Trophoblast cell (in vitro differentiated cells and primary cell): ENCODE measurements at regions not wholly inside any gene's neighbourhood (a gene's known extent, or its start where the extent isn't known, plus 50 kb on each side); places are given as distances from the start of the nearest gene placed in this dataset.

Source experiments
- DNase-seq, 2 donors: peaks; one replicate each; pipeline ENCODE4 v3.0.0-alpha.2; 2016
- H2AFZ ChIP-seq: 2 replicates; pipeline ENCODE4 v1.6.1; 2013; ENCODE audit warnings: low read length, moderate library complexity, mild to moderate bottlenecking; ENCODE audit not compliant: insufficient read depth, poor library complexity
- H2AK5ac ChIP-seq: 2 replicates; pipeline ENCODE4 v1.6.1; 2013; ENCODE audit warnings: mild to moderate bottlenecking, low read length
- H2BK120ac ChIP-seq: 2 replicates; pipeline ENCODE4 v1.6.1; 2013; ENCODE audit warnings: low read length, mild to moderate bottlenecking, moderate library complexity; ENCODE audit not compliant: insufficient read depth, poor library complexity
- H2BK12ac ChIP-seq: 2 replicates; pipeline ENCODE4 v1.6.1; 2013; ENCODE audit warnings: mild to moderate bottlenecking, low read length, moderate library complexity
- H2BK5ac ChIP-seq: 2 replicates; pipeline ENCODE4 v1.6.1; 2013; ENCODE audit warnings: low read length, low read depth, moderate library complexity, mild to moderate bottlenecking; ENCODE audit not compliant: poor library complexity
- H3K14ac ChIP-seq: 2 replicates; pipeline ENCODE4 v1.6.1; 2013; ENCODE audit warnings: mild to moderate bottlenecking, low read length
- H3K18ac ChIP-seq: 2 replicates; pipeline ENCODE4 v1.6.1; 2013; ENCODE audit warnings: mild to moderate bottlenecking, low read length
- H3K23ac ChIP-seq: 2 replicates; pipeline ENCODE4 v1.6.1; 2013; ENCODE audit warnings: low read length
- H3K27ac ChIP-seq: 2 replicates; pipeline ENCODE4 v1.5.1; 2013; ENCODE audit warnings: low read depth, mild to moderate bottlenecking, inconsistent platforms, low read length, moderate library complexity
- H3K27me3 ChIP-seq: 2 replicates; pipeline ENCODE4 v1.6.1; 2013; ENCODE audit warnings: inconsistent platforms, mild to moderate bottlenecking, low read length, moderate library complexity; ENCODE audit not compliant: insufficient read depth
- H3K36me3 ChIP-seq, 2 experiments: 1 replicate in 1 of 2; 2 replicates in 1 of 2; pipeline ENCODE4 v1.6.1; 2013; ENCODE audit warnings: low read length in 2 of 2, mild to moderate bottlenecking in 2 of 2, moderate library complexity in 1 of 2; ENCODE audit not compliant: insufficient read depth in 2 of 2, control insufficient read depth in 1 of 2
- H3K4ac ChIP-seq: 2 replicates; pipeline ENCODE4 v1.6.1; 2013; ENCODE audit warnings: low read depth, mild to moderate bottlenecking, low read length, moderate library complexity
- H3K4me1 ChIP-seq, 2 experiments: 1 replicate in 1 of 2; 2 replicates in 1 of 2; pipeline ENCODE4 v1.6.1; 2013; ENCODE audit warnings: low read length in 2 of 2, mild to moderate bottlenecking in 2 of 2, moderate library complexity in 1 of 2; ENCODE audit not compliant: insufficient read depth in 2 of 2, control insufficient read depth in 1 of 2
- H3K4me2 ChIP-seq: 2 replicates; pipeline ENCODE4 v1.6.1; 2013; ENCODE audit warnings: inconsistent platforms, mild to moderate bottlenecking, low read length, moderate library complexity
- H3K4me3 ChIP-seq: 2 replicates; pipeline ENCODE4 v1.5.1; 2013; ENCODE audit warnings: mild to moderate bottlenecking, low read depth, low read length, inconsistent platforms
- H3K79me1 ChIP-seq: one replicate; pipeline ENCODE4 v1.6.1; 2013; ENCODE audit warnings: low read length
- H3K79me2 ChIP-seq: 2 replicates; pipeline ENCODE4 v1.6.1; 2013; ENCODE audit warnings: low read length, mild to moderate bottlenecking; ENCODE audit not compliant: control insufficient read depth, insufficient read depth, poor library complexity
- H3K9ac ChIP-seq: 2 replicates; pipeline ENCODE4 v1.6.1; 2013; ENCODE audit warnings: mild to moderate bottlenecking, low read length
- H3K9me3 ChIP-seq: 2 replicates; pipeline ENCODE4 v1.6.1; 2013; ENCODE audit warnings: low read depth, mild to moderate bottlenecking, control low read depth, inconsistent platforms, low read length; ENCODE audit not compliant: insufficient read depth
- H4K12ac ChIP-seq: 2 replicates; pipeline ENCODE4 v1.6.1; 2013; ENCODE audit warnings: low read depth, mild to moderate bottlenecking, low read length, moderate library complexity
- H4K8ac ChIP-seq: 2 replicates; pipeline ENCODE4 v1.6.1; 2013; ENCODE audit warnings: low read depth, mild to moderate bottlenecking, low read length, moderate library complexity
- H4K91ac ChIP-seq: one replicate; pipeline ENCODE4 v1.6.1; 2013; ENCODE audit warnings: low read depth, mild to moderate bottlenecking, low read length, moderate library complexity
- WGBS: extraction: QIAGEN DNeasy Blood & Tissue Kit; methylation state at CpG from one replicate; pipeline ENCODE4 v1.1.7; 2013; ENCODE audit warnings: missing lambda C conversion rate; ENCODE audit not compliant: insufficient read length, insufficient coverage; ENCODE audit errors: extremely low coverage; 5-methylcytosine and 5-hydroxymethylcytosine counted together

DNA sequence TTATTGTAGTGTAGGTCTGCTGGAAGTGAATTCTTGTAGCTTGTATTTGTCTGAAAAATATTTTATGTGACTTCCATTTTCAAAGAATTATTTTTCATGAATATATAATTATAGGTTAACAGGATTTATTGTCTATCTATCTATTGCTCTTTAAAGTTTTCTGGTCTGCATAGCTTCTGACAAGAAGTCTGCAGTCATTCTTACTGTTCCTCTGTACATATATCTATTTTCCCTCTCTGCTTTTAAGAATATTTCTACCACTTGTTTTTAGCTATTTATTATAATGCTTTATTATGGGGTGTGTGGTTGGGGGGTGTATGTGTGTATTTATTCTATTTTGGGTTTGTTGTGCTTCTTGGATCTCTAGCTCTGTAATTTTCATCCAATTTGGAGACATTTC lies 77.4 kb downstream of the ETS2 start:
- Histone ChIP-seq H3K27me3 (no peaks in the 10 kb centered on the region), H2BK5ac (no peak overlapping the region), H3K4me2 (no peak overlapping the region), H2AFZ (no peak overlapping the region), H4K8ac (no peak overlapping the region), H3K4ac (no peak overlapping the region), H3K9me3 (peaks cover 3% of the 10 kb centered on the region), H3K14ac (no peak overlapping the region), H3K27ac (no peak overlapping the region), H2BK12ac (no peak overlapping the region), H3K4me1 (no peaks in the 10 kb centered on the region), H2BK120ac (no peak overlapping the region), H3K18ac (no peak overlapping the region), H2AK5ac (no peak overlapping the region), H4K91ac (no peak overlapping the region), H3K79me2 (no peaks in the 10 kb centered on the region), H3K4me3 (no peak overlapping the region), H3K9ac (no peak overlapping the region), H4K12ac (no peak overlapping the region), H3K23ac (no peak overlapping the region), H3K36me3 (no peaks in the 10 kb centered on the region), H3K79me1 (no peaks in the 10 kb centered on the region)
- DNase-seq: no peak

DNA sequence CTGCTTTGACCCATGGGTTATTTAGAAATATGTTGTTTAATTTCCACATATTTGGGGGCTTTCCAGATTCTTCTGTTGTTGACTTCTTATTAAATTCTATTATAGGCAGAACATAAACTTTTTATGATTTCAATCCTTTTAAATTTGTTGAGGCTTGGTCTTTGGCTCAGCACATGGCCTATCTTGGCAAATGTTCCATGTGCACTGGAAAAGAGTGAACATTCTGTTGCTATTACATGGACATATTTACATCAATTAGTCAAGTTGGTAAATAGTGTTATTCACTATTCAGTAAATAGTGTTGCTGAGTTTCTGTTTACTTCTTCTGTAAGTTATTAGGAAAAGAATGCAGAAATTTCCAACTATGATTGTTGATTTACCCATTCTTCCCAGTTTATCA lies 75.4 kb downstream of the ETS2 start:
- H3K4me2 ChIP-seq: no peak overlapping the region
- no peak overlapping the region for H2AFZ ChIP-seq
- H3K4me3 ChIP-seq: no peak overlapping the region
- H2BK12ac ChIP-seq: no peak overlapping the region
- H3K9ac ChIP-seq: no peak overlapping the region
- H4K91ac ChIP-seq: no peak overlapping the region
- no peaks in the 10 kb centered on the region for H3K27me3 ChIP-seq
- no peak overlapping the region for H2BK120ac ChIP-seq
- H3K18ac ChIP-seq: no peak overlapping the region
- H3K23ac ChIP-seq: no peak overlapping the region
- no peaks in the 10 kb centered on the region for H3K36me3 ChIP-seq
- H3K79me2 ChIP-seq: no peaks in the 10 kb centered on the region
- no peak overlapping the region for H3K4ac ChIP-seq
- no peak overlapping the region for H3K14ac ChIP-seq
- no peaks in the 10 kb centered on the region for H3K79me1 ChIP-seq
- no peak overlapping the region for H2BK5ac ChIP-seq
- H4K12ac ChIP-seq: no peak overlapping the region
- no peak overlapping the region for H2AK5ac ChIP-seq
- no peak overlapping the region for H4K8ac ChIP-seq
- no peaks in the 10 kb centered on the region for H3K4me1 ChIP-seq
- DNase-seq: no peak
- no peak overlapping the region for H3K27ac ChIP-seq
- H3K9me3 ChIP-seq: peaks cover 2% of the 10 kb centered on the region

GRCh38 chr21:38880577-38880966 lies 74.8 kb downstream of the ETS2 start:
- H4K91ac ChIP-seq: no peak overlapping the region
- no peaks in the 10 kb centered on the region for H3K36me3 ChIP-seq
- H3K4ac ChIP-seq: no peak overlapping the region
- H3K27me3 ChIP-seq: no peaks in the 10 kb centered on the region
- no peak overlapping the region for H3K14ac ChIP-seq
- H2BK120ac ChIP-seq: no peak overlapping the region
- H3K4me1 ChIP-seq: no peaks in the 10 kb centered on the region
- H2BK5ac ChIP-seq: no peak overlapping the region
- no peak for DNase-seq
- H3K23ac ChIP-seq: no peak overlapping the region
- no peak overlapping the region for H2AK5ac ChIP-seq
- H3K9me3 ChIP-seq: peaks cover 2% of the 10 kb centered on the region
- no peak overlapping the region for H3K9ac ChIP-seq
- no peak overlapping the region for H3K27ac ChIP-seq
- no peak overlapping the region for H4K12ac ChIP-seq
- H4K8ac ChIP-seq: no peak overlapping the region
- H3K79me1 ChIP-seq: no peaks in the 10 kb centered on the region
- H2AFZ ChIP-seq: no peak overlapping the region
- no peak overlapping the region for H2BK12ac ChIP-seq
- no peaks in the 10 kb centered on the region for H3K79me2 ChIP-seq
- WGBS: no CpG with 5 or more reads among the region's 6 CpGs
- no peak overlapping the region for H3K4me3 ChIP-seq
- H3K18ac ChIP-seq: no peak overlapping the region
- H3K4me2 ChIP-seq: no peak overlapping the region

GRCh38 chr21:38879912-38880576 lies 74.3 kb downstream of the ETS2 start:
- no peak overlapping the region for H3K18ac ChIP-seq

More at GRCh38 chr21:38879912-38880576, 74.3 kb downstream of the ETS2 start:
- no peak overlapping the region for H3K9ac ChIP-seq
- DNase-seq: no peak
- no peak overlapping the region for H3K27ac ChIP-seq
- no peaks in the 10 kb centered on the region for H3K27me3 ChIP-seq
- H3K23ac ChIP-seq: no peak overlapping the region
- H3K9me3 ChIP-seq: peaks cover 2% of the 10 kb centered on the region
- no peak overlapping the region for H2BK5ac ChIP-seq
- H3K79me2 ChIP-seq: no peaks in the 10 kb centered on the region
- H2BK120ac ChIP-seq: no peak overlapping the region
- no peaks in the 10 kb centered on the region for H3K4me1 ChIP-seq
- H2BK12ac ChIP-seq: no peak overlapping the region
- H3K36me3 ChIP-seq: no peaks in the 10 kb centered on the region
- no peak overlapping the region for H3K4me2 ChIP-seq
- H4K8ac ChIP-seq: no peak overlapping the region
- no peak overlapping the region for H3K4me3 ChIP-seq
- no peaks in the 10 kb centered on the region for H3K79me1 ChIP-seq
- H3K14ac ChIP-seq: no peak overlapping the region
- H4K12ac ChIP-seq: no peak overlapping the region
- H2AK5ac ChIP-seq: no peak overlapping the region
- H2AFZ ChIP-seq: no peak overlapping the region
- no peak overlapping the region for H4K91ac ChIP-seq
- WGBS: no CpG with 5 or more reads among the region's 4 CpGs
- no peak overlapping the region for H3K4ac ChIP-seq
